UCSD-AML1 (cell line): ENCODE measurements at regions not wholly inside any gene's neighbourhood (a gene's known extent, or its start where the extent isn't known, plus 50 kb on each side); places are given as distances from the start of the nearest gene placed in this dataset.
"Not testable (repeated sequence)": the region's sequence is repeated elsewhere in the genome, so short reads cannot be mapped to it uniquely, and the experiment has no call there.

Source experiments
- DNase-seq: peaks from one replicate; lab custom pipeline; 2025; ENCODE audit not compliant: unreplicated experiment; lab: John Stamatoyannopoulos, UW

DNA sequence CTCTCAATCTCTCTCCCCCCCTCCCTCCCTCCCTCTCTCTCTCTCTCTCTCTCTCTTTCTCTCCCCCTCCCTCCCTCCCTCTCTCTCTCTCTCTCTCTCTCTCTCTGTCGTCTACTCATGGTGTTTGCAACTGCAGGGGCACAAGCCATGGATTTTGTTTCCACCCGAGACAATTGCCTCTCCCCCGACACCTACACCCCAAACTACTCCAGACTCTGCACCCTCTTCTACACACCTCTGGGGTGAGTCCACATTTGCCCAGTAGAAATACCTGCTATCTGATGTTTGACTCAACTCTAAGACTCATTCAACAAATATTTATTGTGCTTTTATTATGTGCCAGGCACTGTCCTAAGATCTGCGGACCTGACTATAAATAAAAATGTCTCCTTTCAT lies 93.7 kb downstream of the TMEM17 start:
- DNase-seq, result no peak

DNA sequence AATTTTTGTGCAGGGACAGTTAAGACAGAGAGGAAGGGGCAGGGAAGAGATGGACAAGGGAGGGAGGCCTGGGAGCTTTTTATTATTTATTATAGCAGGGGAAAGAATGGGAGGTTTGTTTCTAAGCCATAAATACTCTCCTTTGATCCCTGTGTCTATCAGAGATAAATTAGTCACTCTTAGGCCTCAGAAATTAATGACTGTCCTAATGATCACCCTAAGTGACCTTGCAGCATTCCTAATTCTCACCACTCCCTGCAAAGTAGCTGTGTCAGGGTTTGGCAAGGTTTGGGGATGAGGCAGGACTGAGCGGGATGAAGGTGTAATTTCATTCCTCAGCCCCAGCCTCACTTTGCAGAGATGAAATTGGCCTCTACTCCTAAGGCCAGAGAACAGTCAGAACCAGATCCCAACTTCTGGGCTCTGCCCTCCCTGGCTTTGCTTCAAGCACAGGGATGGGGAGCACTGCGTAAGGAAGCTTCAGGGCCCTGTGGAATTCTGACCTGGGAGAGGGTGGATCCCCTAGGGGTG lies 95.0 kb downstream of the TMEM17 start:
- DNase-seq, result no peak

DNA sequence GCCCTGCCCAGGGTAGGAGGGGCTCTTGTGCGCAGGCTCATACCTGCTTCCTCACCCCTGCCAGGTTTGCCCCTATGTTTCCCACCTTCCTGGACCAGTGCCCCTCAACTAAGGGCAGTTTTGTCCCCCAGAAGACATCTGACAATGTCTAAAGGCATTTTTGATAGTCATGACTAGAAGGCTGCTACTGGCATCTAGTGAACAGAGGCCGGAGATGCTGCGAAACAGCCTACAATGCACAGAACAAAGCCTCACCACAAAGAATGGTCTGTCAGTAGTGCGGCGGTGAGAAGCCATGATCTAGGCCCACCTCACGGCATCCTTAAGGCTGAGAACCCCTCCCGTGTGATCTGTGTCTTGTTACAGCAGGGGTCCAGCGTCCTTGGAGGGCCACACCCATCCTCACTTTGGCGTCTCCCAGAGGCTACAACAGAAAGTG lies 96.0 kb downstream of the TMEM17 start:
- peak; percentile 54 for DNase-seq

DNA sequence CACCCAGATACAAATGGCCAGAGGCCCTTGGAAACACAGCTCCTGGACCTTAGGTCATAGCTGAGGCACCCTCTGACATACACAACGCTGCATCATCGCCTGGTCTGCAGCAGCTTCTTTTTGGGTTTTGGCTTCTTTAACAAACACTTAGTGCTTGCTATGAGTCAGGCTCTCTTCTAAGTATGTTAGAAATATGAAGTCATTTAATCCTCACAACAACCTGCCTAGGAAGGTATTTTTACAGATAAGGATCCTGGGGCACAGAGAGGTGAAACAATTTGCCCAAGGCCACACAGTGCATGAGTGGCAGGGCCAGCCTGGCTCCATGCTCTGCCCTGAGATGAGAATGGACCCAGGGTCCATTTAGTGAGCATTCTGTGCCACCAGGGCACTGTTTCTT lies 96.6 kb downstream of the TMEM17 start:
- DNase-seq, result no peak

DNA sequence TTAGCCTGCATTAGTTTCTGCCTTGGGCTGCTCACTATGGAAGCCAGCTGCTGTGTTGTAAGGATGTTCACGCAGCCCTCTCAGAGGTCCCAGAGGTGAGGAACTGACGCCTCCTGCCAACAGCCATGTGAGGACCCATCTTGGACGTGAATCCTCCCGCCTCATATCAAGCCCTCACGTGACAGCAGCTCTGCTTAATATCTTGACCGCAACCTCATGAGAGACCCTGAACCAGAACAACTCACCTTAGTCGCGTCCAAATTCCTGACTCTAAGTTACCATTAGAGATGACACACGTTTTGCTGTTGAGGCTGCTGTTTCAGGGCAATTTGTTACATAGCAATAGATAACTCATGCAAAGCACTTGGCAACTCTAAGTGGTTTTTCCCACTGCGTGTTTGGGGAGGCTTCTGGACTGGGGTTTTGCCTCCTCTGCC lies 97.7 kb downstream of the TMEM17 start:
- no peak for DNase-seq

DNA sequence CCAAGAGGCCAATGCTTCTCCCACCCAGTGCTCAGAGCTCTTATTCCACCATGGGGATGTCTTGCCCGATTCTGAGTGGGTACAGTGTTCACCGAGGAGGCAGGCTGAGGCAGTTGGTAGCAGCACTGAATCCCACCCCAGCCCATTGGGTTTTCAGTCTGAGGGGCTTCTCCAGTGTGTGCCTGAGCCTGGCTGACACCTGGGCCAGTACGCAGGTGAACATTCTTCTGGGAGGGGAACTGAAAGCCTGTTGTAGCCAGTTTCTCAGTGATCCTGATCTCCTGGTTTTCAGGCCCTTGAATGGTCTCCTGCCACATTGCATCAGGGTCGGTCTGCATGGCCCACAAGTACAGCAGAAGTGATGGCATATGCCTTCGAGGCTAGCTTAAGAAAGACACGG lies 98.2 kb downstream of the TMEM17 start:
- no peak for DNase-seq

DNA sequence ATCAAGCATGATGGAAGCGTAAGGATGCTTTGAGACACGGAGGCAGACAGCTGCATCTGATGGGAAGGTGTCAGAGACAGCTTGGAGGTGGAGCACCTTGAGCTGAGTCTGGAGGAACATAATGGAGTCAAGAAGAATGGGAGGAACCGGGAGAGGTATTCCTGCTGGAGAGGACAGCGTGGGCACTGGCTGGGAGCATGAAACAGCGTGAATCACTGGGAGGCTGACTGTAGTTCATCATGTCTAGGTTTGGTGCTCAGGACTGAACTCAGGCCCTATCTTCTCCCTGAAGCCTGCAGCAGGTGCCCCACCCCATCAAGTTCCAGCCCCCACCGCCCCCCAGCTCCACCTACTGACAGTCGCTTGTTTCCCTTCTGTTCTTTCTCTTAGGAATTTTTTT lies 98.6 kb downstream of the TMEM17 start:
- no peak for DNase-seq

DNA sequence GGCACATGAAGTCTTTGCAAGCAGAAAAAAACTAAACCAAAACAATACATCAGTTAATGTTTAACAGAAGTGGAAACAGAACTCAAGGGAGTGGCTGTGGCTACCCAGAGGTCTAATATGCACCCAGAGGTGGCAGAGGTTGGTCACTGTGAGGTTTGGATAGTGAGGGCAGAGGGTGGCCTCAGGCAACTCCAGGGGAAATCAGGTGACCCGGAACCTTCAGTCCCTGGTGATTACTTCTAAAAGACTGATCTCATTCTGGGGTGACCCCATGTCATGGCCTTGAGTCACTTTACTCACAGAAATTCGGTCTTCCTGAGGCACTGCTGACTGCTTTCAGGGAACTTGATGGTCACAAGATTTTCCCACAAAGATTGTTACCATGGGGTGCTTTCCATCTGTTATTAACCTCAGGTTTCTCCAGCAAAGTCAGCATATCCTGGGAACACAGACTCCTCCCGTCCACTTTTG lies 99.4 kb downstream of the TMEM17 start:
- DNase-seq, result peak; percentile 35

DNA sequence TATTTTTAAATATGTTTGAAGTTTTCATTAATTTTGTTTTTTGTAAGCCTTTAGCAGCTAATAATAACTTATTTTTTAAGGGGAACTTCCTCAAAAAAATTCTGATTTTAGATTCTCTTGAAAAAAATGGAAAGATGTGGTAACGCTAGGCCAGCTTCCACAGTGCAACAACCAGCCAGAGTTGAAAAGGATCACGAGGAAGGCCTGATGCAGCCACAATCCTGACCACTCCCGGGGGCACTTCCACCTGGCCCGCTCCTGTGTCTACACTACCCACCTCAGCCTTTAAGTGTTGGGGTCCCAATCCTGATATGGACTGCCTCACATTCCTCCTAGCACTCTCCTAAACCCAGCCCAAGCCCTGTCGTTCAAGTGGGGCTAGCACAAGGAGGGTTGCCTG lies 101.1 kb downstream of the TMEM17 start:
- no peak for DNase-seq

DNA sequence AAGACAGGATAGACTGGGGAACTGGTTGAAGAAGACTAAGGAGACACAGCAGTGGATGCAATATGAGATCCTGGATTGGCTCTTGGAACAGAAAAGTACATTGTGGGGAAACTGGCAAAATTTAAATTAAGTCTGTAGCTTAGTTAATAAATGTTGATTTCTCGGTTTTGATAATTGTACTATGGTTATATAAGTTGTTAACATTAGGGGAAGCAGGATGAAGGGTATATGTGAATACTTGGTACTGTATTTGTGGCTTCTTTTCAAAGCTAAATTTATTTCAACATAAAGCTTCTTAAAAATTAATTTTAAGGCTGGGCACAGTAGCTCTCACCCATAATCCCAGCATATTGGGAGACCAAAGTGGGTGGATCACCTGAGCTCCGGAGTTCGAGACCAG lies 103.8 kb downstream of the TMEM17 start:
- no peak for DNase-seq

DNA sequence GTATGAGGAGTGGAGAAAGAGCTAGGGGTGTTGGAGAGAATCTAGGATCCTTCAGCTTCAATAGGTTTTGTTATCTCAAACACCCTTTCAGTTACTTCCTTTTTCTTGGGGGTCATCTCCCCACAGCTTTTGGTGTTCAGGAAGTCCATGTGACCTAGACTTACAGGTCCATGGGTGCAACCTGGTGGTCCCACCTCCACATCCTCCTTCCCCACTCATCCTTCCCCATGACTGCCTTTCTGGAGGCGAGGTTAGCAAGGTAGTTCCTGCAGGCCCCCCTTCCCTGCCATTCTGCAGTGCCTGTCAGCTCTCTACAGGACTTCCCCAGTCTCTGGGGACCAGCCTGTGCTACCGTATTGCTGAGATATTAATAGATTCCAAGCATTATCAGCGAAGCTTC lies 107.6 kb downstream of the TMEM17 start:
- peak; percentile 52 for DNase-seq

DNA sequence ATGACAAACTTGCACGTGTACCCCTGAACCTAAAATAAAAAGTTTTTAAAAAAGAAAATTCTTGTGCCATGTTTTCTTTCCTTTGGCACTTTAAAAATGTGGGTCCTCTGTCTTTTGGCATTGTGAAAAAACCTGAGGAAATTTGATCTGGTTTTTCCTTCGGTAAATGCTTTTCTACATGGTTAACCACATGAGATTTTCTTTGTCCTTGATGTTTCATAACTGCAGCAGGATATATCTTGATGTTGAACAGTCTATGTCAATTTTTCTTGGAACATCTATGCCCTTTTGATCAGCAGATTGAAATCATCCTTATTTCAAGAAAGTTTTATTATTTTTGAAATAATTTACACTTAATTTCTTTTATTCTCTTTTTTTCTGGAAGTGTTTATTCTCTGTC lies 109.1 kb downstream of the TMEM17 start:
- no peak for DNase-seq

DNA sequence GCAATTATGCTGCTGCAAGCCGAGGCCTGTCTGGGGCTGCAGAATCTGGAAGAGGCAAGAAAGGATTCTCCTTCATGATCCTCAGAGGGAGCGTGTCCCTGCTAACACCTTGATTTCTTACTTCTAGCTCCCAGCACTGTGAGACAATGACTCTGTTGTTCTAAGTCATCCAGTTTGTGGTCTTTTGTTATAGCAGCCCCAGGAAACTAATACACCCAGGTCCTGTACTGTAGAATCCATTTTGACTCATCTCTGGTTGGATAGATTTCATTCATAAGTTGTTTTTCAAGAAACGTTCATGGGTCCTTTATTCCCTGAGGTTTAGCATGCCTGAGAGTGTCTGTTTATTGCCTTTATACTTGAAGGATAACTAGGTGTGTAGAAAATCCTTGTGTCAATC lies 112.7 kb downstream of the TMEM17 start:
- DNase-seq, result no peak

DNA sequence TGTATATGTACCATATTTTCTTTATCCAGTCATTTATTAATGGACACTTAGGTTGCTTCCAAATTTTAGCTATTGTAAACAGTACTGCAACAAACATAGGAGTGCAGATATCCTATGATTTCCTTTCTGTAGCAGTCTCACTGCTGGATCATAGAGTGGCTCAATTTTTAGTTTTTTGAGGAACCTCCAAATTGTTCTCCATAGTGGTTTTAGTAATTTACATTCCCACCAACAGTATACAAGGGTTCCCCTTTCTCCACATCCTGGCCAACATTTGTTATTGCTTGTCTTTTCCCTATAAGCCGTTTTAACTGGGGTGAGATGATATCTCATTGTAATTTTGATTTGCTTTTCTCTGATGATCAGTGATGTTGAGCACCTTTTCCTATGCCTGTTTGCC lies 114.3 kb downstream of the TMEM17 start:
- no peak for DNase-seq

DNA sequence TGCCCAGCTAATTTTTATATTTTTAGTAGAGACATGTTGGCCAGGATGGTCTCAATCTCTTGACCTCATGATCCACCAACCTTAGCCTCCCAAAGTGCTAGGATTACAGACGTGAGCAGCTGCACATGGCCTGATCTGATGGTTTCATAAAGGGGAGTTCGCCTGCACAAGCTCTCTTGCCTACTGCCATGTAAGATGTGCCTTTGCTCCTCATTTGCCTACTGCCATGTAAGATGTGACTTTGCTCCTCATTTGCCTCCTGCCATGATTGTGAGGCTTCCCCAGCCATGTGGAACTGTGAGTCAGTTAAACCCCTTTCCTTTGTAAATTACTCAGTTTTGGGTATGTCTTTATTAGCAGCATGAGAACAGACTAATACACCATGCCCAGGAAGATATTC lies 119.6 kb downstream of the TMEM17 start:
- not testable (repeated sequence) for DNase-seq

DNA sequence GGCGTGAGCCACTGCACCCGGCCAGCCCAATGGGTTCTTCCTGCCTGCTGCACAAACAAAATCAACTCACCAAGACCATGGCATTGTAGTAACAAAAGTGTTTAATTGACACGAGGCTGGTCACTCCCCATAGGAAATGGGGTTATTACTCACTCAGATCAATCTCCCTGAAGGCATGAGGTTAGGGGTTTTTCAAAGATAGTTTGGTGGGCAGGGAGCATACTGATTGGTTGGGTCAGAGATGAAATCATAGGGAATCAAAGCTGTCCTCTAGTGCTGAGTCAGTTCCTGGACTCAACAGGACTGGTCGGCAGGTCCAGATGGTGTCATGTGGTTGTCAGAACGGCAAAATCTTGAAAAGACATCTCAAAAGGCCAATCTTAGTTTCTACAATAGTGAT lies 122.1 kb downstream of the TMEM17 start:
- no peak for DNase-seq

DNA sequence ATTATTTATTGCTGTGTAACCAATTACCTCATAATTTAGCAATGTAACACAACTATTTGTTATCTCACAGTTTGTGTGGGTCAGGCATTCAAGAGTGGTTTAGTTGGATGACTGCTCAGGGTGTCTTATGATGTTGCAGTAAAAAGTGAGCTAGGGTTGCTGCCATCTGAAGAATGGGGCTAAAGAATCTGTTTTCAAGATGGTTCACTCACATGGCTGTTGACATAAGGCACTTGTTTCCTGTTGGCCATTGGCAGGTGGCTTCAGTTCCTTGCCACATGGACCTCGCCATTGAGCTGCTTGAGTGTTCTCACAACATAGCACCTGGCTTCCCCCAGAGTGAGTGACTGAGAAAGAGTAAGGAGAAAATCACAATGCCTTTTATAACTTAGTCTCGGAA lies 123.2 kb downstream of the TMEM17 start:
- no peak for DNase-seq

DNA sequence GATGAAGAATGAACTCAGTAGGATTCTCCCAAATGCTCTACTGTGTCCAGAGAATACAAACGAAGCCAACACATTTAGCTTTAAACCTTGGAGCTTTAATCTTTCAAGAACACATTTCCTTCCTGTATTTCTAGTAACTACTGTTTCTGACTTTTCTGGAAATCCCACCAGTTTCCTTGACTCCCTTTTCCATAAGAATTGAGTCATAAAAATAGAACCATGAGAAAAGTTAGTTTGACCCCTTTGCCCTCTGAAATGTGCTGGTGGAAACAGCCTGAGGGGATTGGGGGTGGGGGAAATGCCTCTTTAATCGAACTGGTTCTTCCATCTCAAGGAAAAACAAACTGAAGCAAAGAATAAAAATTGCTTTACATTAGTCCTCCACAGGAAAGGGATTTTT lies 123.9 kb downstream of the TMEM17 start:
- no peak for DNase-seq

DNA sequence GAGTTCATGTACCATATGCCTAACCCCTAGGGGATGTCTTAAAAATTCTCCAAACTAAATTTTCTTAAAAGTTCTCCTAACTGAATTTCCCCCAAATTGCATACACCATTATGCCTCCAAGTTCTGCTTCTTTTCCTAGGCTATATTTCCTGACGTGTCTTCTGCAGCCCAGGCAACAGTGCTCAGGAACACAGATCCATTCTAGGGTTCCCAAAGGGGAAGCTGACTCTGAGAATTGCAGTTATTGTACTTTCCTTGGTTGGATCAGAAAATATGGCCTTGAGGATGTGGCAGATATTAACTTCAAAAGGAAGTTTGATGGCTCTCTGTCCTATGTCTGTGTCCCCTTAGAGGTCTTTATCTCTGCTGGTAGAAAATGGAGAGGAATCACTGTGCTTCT lies 124.3 kb downstream of the TMEM17 start:
- no peak for DNase-seq

DNA sequence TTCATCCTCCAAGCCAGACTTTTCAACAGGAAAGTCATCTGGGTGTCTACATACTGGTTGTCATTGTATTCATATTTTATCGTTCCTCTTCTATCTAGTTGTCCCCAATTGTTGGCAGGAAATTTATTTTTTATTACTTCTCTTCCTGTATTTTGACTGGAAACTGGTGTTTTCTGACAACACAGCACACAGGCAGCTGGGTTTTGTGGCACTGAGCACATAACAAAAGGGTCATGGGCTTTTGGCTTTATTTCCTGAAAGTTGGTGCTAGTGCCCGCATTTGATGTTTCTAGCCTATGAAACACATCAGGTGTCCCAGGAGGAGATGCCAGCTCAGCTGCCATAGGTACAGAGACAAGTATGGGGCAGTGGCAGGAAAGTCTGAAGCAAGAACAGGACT lies 126.4 kb downstream of the TMEM17 start:
- peak; percentile 33 for DNase-seq

DNA sequence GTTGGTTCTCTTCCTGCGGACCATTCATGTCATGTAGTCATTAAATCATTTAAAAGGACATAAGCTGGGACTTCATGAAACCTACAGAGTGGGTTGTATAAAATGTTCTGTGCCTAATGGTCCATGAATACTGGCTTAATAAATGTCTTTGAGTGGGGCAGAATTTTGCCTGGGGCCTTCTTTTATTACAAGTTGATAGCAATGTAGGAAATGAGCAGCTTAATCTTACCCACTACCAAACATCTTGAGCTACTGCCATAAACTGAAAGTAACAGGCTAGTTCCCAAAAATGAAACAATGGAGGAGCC lies 130.9 kb downstream of the TMEM17 start:
- DNase-seq, result no peak

DNA sequence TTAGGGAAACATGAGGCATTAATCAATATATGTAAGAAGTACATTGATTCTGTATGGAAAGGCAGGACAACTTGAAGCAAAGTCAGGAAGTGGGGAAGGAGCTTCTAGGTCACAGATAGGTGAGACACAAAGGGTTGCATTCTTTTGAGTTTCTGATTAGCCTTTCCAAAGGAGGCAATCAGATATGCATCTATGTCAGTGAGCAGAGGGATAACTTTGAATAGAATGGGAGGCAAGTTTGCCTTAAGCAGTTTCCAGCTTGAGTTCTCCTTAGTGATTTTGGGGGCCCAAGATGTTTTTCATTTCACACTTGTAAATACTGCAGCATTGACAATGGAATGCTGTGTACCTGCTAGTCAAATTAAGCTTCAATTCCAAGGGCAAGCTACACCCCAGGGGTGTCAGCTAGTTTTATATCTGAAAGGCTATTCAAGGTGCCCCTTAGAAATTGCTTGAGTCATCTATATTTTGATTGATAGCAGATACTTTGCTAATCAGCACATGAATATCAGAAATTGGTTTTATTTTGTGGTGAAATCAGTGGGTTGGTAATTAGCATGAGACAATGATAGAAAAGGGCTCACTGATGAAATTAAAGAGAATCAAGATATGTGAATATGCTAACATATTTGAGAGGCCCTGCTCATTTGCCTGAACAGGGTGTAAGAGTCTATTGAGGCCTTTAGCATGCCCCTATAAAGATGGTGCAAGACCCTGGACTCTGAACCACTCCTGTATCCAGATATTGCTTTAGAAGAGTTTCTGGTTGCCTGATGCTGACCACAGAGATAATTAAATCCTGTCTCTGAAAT lies 131.5 kb downstream of the TMEM17 start:
- no peak for DNase-seq

DNA sequence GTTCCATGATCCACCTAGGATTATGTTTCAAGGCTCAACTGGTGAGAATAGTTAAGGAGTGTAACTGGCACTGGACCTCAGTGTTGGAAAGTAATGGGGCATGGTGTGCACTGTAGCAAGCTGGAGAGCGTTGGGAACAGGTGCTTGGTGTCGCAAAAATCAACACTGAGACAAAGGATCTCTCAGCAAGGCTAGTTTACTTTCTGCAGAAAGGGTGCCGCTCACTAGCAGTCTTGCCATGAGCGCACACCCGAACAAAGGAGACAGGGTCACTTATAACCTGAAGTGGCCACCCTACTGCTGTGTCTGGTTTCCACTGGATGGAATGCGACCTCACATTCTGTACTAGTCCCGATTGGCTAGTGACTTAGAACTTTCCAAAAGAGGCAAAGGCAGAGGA lies 133.2 kb downstream of the TMEM17 start:
- DNase-seq, result no peak
